Fibroblast of mammary gland (primary cell): ENCODE measurements at regions not wholly inside any gene's neighbourhood (a gene's known extent, or its start where the extent isn't known, plus 50 kb on each side); places are given as distances from the start of the nearest gene placed in this dataset.

Experiments used
- DNase-seq: peaks from one replicate; pipeline ENCODE4 v3.0.0-alpha.2; 2010; ENCODE audit warnings: low read depth
- H3K4me3 ChIP-seq: 2 replicates; pipeline ENCODE4 v1.5.1; 2011; ENCODE audit warnings: low read depth, mild to moderate bottlenecking, low read length, moderate library complexity; ENCODE audit not compliant: control insufficient read depth
- TF ChIP-seq, protein P1 (sequence below): conservative IDR thresholded peaks from 2 replicates; pipeline ENCODE4 v1.5.1; 2011; ENCODE audit warnings: low read depth, low read length, inconsistent platforms; ENCODE audit not compliant: control insufficient read depth, insufficient read depth

DNA sequence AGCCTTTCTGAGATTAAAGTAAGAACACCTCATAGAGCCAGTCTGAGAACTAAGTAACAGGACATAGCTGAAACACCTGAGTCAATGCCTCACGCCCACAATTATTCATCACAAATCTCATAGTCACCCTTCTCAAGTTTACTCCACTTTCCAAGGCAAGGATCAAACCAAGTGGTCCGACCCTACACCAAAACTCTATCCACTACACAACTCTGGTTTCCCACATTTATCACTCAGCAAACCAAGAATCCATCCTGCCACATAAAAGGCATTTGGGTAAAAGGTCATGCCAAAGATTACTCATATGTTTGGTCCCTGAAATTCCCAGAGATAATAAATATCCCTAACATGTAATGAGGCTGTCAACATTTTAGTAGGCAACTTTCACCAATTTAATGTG, 144.1 kb downstream of the RPAP3 start:
- peak; percentile 13 for DNase-seq
- TF ChIP-seq, protein P1, sequence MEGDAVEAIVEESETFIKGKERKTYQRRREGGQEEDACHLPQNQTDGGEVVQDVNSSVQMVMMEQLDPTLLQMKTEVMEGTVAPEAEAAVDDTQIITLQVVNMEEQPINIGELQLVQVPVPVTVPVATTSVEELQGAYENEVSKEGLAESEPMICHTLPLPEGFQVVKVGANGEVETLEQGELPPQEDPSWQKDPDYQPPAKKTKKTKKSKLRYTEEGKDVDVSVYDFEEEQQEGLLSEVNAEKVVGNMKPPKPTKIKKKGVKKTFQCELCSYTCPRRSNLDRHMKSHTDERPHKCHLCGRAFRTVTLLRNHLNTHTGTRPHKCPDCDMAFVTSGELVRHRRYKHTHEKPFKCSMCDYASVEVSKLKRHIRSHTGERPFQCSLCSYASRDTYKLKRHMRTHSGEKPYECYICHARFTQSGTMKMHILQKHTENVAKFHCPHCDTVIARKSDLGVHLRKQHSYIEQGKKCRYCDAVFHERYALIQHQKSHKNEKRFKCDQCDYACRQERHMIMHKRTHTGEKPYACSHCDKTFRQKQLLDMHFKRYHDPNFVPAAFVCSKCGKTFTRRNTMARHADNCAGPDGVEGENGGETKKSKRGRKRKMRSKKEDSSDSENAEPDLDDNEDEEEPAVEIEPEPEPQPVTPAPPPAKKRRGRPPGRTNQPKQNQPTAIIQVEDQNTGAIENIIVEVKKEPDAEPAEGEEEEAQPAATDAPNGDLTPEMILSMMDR: no peak
- no peak overlapping the region for H3K4me3 ChIP-seq

DNA sequence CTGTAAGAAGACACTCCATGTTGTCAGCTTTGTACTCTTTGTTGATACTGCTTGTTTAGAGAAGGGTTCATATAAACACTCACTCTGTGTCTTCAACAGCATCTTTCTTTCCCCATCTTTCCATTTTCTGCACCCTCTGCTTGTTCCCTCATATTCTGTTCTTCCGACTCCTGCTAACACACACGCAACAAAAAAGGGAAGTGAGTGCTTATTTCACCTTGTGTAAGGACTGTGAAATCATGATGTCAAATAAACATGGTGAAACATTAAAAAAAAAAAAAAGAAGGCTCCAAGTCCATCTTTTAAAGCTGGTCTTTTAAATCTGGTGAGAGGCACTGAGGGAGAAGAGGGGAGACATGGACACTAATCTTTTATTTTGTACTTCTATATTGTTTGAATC, 145.4 kb downstream of the RPAP3 start:
- H3K4me3 ChIP-seq: no peak overlapping the region
- DNase-seq: no peak
- TF ChIP-seq, protein P1: no peak

- H3K4me3 ChIP-seq: no peak overlapping the region
- DNase-seq: no peak
- TF ChIP-seq, protein P1: no peak
Observed at GRCh38 chr12:47558625-47559345, 147.0 kb downstream of the RPAP3 start.

GRCh38 chr12:47557386-47557785, 148.4 kb downstream of the RPAP3 start:
- H3K4me3 ChIP-seq: no peak overlapping the region
- TF ChIP-seq, protein P1: no peak
- DNase-seq: no peak

GRCh38 chr12:47556261-47557030, 149.4 kb downstream of the RPAP3 start:
- TF ChIP-seq, protein P1: no peak
- H3K4me3 ChIP-seq: no peak overlapping the region
- no peak for DNase-seq

GRCh38 chr12:47554046-47554653, 151.7 kb downstream of the RPAP3 start:
- H3K4me3 ChIP-seq: no peak overlapping the region
- TF ChIP-seq, protein P1: no peak
- DNase-seq: no peak
